Lower leg skin (tissue), 3 donors: ENCODE measurements at regions not wholly inside any gene's neighbourhood (a gene's known extent, or its start where the extent isn't known, plus 50 kb on each side); places are given as distances from the start of the nearest gene placed in this dataset.

Experiments
- POLR2A ChIP-seq, 2 donors: fragments of 450-650 bp; IDR thresholded peaks; one replicate each; pipeline ENCODE4 v1.6.1; 2016 to 2017; ENCODE audit warnings: antibody characterized with exemption in 2 of 2, mild to moderate bottlenecking in 1 of 2, moderate library complexity in 1 of 2
- TF ChIP-seq, protein P1 (sequence below), 3 donors: fragments of 450-650 bp; IDR thresholded peaks; one replicate each; pipeline ENCODE4 v1.5.1; 2016; ENCODE audit warnings: antibody characterized with exemption in 3 of 3, mild to moderate bottlenecking in 3 of 3, moderate library complexity in 2 of 3

DNA sequence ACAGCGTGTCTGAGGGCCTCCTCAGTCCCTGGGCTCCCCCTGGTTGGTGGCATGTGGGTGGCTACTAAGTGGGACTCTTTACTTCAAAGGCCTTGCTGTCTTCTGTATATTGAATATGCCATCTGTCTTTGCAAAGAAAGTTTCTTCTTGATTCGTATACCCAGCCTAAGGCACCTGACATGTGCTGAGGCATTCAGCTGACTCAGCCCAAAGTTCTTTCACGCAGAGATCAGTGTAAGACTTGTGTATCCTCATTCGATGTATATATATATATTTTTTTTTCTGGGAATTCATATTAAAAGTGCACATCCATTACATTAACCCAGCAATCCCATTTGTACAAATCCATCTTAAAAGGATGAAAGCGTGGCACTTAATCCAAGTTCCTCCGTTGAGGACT, 115.1 kb upstream of the PMEPA1 start:
- TF ChIP-seq, protein P1, sequence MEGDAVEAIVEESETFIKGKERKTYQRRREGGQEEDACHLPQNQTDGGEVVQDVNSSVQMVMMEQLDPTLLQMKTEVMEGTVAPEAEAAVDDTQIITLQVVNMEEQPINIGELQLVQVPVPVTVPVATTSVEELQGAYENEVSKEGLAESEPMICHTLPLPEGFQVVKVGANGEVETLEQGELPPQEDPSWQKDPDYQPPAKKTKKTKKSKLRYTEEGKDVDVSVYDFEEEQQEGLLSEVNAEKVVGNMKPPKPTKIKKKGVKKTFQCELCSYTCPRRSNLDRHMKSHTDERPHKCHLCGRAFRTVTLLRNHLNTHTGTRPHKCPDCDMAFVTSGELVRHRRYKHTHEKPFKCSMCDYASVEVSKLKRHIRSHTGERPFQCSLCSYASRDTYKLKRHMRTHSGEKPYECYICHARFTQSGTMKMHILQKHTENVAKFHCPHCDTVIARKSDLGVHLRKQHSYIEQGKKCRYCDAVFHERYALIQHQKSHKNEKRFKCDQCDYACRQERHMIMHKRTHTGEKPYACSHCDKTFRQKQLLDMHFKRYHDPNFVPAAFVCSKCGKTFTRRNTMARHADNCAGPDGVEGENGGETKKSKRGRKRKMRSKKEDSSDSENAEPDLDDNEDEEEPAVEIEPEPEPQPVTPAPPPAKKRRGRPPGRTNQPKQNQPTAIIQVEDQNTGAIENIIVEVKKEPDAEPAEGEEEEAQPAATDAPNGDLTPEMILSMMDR (IDR thresholded peaks at IDR 0.05), result no peak
- no peak for TF ChIP-seq POLR2A (IDR thresholded peaks at IDR 0.05)
